HG03025 (cell line): ENCODE measurements at regions not wholly inside any gene's neighbourhood (a gene's known extent, or its start where the extent isn't known, plus 50 kb on each side); places are given as distances from the start of the nearest gene placed in this dataset.
"Not testable (repeated sequence)": the region's sequence is repeated elsewhere in the genome, so short reads cannot be mapped to it uniquely, and the experiment has no call there.

Source experiments
- ATAC-seq: cut with Tn5 transposase; IDR thresholded peaks from one replicate; pipeline ENCODE4 v1.9.1; 2021; ENCODE audit warnings: mild to moderate bottlenecking, moderate library complexity; ENCODE audit not compliant: unreplicated experiment, low FRiP score

DNA sequence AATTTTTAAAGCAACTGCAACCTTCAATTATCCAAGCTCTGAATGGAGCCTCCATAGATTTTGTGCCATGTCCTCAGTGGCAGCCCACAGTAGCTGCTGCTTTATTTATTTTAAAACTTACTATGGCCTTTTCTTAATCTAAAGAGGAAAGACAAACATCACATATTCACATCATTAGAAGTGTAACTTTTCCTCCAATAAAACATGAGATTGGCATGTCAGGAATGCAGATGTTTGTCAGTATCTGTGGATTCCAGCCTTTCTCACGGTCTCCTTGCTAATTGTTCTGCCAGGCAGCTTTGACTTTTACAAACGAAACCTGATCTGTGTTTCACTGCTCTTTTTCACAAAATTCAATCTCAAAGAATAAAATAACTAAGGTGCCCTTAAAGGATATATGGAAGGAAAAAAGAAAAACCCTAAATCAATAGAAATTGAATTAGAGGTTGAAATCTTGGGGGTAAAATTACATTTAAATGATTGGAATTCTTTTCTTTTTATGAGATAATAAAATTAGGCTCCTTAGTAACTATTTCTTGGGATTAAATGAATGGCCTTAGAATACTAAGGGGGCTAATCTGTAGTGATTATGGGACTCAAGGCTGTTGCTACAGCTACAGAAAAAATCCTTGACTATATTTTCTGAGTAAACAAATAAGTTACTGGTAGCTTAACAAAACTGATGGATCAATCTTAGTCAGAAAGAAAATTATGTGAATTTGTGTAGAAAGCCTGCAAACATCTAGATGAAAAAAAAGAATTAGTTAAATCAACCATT lies 151.3 kb downstream of the RTL9 start:
- no peak for ATAC-seq

DNA sequence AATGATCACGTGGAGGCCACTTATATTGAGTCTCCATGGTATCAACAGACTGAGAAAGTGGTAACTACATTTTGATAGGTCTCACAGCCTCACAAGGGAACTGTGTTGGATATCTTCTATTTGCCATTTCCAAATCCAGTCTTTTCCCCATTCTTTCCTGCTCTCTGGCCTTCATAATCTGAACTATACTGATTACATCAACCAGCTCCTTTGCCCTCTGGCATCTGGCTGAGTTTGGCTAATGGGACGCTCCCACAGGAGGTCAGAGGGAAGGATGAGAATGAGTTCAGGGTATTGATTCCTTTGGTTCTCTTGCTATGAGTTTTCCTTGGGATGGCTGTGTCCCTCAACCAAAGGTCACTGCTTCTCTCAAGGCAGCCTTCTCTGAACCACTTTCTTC lies 152.6 kb downstream of the RTL9 start:
- ATAC-seq = no peak

DNA sequence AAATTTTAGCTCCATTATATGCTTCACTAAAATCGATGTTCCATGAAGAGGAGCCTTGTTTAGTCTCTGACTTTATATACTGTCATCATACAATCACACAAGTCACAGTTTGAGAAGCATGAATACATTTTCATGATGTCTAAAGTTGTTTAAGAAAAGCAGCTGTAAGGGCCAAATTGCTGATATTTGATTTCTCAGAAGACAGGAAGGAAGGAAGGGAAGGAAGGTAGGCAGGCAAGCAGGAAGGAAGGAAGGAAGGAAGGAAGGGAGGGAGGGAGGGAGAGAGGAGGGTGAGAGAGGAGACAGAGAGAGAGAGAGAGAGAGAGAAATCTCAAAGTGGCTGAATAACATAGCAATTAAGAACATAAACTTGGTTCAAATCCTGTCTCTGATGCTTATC lies 153.7 kb downstream of the RTL9 start:
- ATAC-seq = no peak

DNA sequence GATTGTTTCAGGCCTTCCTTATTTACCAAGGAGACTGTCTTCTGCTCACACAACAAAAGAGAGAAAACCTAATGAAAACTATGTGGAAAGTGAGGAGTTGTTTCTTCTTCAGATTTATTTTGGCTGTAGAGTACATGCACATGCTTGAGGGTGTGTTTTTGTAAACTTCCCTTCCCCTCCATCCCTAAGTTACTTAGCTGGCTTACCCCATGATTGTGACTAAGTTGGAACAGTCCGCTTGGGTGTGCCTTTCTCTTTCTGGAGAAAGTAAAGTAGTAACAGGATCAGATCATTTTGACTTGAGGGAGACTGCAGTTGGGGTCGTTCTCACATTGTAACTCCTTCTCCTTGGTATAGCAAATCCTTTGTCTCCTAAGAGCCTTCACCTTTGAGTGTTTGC lies 155.9 kb downstream of the RTL9 start:
- ATAC-seq = no peak

DNA sequence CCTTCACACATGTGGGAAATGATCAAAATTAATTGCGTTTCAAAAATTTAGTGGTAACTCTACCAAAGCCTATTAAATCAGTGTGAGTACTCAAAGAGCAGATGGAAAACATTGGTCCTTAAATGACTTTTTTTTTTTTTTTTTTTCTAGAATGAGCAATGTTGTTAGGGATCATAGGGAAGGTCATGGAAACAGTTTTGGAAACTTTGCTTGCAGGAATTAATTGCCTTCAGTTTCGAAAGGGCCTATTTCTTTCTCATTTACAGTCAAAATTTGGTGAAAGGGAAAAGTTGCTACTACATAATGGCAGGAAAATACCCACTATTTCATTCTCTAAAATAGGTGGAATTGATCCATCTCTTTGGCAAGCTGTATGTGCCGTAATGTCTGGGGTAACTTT lies 160.9 kb downstream of the RTL9 start:
- no peak for ATAC-seq

DNA sequence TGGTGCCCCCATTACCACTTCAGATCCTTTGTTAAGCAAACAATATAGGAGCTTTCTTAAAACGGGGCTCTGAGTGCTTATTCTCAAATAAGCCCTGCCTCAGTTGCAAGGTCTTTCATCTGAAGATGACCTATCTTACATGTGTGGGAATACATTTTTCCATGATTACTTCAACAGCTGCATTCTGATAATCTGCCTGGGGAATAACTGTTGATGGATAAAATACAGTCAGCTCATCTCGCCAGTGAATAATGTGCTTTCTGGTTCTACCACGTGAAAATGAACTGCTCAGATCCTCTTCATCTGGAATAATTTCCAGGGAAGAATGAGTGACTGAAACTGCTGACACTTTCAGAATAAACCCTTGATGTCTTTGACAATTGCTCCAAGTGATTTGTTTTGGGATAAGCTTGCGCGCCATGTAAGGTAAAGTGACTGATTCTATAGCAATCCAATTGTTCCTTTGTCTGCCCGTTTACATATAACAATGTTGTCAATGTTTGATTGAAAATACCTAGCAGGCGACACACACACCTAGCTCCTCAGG lies 161.3 kb downstream of the RTL9 start:
- no peak for ATAC-seq

DNA sequence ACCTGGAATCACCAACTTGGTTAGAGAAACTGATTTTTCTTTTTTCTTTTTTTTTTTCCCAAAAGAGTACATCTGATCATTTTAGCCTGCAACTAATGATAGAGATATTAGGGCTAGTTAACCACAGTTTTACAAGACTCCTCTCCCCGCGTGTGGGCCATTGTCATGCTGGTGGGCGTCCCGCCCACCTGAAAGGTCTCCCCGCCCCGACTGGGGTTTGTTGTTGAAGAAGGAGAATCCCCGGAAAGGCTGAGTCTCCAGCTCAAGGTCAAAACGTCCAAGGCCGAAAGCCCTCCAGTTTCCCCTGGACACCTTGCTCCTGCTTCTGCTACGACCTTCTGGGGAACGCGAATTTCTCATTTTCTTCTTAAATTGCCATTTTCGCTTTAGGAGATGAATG lies 162.0 kb downstream of the RTL9 start:
- not testable (repeated sequence) for ATAC-seq

DNA sequence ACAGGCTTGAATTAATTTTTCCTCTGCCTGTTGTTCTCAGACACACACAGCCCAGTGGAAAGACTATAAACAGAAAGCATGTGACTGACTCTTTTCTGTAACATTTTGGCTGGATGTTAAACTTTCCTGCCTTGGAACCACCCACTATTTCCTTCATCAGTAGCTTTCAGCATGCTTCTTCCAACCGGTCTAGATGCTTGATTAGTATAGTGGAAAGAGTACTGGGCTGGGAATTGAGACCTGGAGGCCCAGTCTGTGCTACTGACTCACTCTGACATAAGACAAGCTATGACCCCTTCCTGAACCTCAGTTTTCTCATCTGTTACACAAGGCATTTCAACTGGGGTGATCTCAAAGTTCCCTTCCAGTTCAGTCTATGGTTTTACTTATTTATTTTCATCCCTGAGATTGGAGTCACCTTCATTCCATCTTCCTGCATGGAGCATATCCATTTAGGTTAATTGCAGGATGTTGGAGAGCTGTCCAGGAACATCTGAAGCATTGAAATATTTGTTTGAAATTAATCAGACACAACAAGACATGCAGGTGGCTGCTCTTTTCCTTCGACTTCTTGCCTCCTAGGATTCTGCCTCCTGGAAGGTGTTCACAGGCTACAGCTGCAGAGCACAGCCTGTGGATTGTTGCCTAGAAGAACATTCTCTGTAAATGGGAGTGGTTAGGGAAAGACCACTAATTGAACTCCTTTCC lies 173.4 kb downstream of the RTL9 start:
- ATAC-seq = no peak

DNA sequence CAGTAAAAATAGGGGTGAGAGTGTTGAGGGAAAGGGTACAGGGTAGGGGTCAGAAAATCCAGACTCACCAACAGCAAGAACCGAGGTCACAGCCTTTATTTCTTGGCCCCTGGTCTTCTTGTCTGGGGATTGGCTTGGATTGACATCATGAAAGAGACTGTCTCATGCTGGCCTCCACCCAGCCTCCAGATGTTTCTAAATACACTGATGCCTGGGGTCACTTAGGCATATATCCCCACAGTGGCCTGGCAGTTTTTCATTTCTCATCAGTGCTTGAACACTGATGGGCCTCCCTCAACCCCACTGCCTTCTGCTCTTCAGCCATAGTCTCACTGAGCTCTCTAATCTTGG lies 173.9 kb downstream of the RTL9 start:
- ATAC-seq = no peak

DNA sequence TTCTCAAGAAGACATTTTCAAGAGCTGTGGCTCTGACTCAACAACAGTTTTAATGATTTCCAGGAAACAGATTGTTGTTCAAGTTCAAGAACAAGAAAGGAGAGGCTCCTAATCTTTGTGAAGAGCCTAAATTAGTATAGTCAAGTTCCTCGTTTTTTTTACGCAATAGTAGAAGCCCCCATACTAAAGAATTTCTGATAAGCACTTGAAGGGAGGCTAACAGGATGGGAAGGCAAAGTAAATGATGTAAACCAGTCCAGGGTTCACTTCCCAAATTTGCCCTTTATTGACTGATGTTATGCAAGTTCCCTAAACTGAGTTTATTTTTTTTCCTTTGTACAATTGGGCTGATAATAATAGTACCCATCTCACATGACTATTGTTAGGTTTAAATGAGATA lies 178.2 kb downstream of the RTL9 start:
- no peak for ATAC-seq

DNA sequence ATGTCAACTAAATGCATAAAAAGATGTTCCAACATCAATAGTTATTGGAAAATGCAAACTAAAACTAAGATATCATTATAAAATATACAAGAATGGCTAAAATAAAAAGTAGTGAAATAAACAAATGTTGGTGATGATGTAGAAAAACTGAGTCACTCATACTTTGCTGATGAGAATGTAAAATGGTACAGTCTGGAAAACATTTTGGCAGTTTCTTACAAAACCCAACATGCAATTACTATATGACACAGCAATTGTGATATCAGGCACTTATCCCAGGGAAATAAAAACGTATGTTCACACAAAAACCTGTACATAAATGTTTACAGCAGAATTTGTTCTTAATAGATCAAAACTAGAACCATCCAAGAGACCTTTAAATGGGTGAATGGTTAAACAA lies 182.6 kb downstream of the RTL9 start:
- ATAC-seq = no peak

DNA sequence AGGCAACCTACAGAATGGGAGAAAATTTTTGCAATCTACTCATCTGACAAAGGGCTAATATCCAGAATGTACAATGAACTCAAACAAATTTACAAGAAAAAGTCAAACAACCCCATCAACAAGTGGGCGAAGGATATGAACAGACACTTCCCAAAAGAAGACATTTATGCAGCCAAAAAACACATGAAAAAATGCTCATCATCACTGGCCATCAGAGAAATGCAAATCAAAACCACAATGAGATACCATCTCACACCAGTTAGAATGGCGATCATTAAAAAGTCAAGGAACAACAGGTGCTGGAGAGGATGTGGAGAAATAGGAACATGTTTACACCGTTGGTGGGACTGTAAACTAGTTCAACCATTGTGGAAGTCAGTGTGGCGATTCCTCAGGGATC lies 192.2 kb downstream of the RTL9 start:
- ATAC-seq = not testable (repeated sequence)

DNA sequence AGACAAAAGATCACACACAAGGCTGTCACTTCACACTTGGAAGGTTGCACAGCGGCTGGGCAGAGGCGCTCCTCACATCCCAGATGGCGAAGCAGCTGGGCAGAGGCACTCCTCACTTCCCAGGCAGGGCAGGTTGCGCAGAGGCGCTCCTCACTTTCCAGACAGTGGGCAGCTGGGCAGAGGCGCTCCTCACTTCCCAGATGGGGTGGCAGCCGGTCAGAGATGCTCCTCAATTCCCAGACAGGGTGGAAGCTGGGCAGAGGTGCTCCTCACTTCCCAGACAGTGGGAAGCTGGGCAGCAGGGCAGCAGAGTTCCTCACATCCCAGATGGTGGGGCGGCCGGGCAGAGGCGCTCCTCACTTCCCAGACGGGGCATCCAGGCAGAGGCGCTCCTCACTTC lies 199.2 kb downstream of the RTL9 start:
- no peak for ATAC-seq

DNA sequence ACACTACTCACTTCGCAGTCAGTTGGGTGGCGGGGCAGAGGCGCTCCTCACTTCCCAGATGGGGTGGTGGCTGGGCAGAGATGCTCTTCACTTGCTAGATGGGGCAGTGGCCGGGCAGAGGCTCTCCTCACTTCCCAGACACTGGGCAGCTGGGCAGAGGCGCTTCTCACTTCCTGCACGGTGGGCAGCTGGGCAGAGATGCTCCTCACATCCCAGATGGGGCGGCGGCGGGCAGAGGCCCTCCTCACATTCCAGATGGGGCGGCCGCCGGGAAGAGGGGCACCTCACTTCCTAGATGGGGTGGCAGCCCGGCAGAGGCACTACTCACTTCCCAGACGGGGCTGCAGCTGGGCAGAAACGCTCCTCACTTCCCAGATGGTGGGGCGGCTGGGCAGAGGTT lies 199.8 kb downstream of the RTL9 start:
- ATAC-seq = no peak

DNA sequence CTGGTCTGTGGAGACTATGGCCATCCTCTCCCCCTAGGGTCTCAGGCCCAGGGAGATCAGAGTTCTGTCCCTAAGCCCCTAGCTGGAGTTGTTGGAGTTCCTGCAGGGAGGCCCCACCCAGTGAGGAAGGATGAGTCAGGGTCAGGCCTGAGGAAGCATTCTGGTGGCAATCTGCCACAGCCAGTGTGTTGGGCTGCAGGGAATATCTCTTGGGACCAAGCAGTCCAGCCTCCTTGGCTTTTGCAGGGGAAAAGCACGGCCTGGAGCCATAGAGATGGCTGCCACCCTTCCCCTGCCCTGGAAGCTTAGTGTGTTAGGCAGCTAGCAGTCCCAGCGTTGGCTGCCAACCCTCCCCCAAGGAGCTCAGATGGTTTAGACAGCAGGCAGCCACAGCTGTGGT lies 202.4 kb downstream of the RTL9 start:
- ATAC-seq = no peak

DNA sequence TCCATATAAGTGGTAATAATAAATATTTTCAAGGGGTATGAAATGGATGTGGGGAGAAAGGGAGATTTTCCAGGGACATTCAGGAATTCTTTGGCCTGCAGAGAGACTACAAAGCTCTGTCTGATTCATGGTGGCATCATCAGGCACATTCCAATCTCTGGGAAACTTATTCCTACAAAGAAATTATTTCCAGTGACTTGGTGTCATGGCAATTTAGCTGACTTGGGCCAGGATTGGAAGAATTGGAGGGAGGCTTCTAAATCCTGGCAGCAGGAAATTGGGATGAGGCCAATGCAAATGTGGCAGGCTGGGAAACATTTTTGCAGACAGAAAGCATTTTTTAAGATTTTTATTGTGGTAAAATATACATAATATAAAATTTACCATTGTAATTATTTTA lies 204.6 kb downstream of the RTL9 start:
- ATAC-seq = no peak

DNA sequence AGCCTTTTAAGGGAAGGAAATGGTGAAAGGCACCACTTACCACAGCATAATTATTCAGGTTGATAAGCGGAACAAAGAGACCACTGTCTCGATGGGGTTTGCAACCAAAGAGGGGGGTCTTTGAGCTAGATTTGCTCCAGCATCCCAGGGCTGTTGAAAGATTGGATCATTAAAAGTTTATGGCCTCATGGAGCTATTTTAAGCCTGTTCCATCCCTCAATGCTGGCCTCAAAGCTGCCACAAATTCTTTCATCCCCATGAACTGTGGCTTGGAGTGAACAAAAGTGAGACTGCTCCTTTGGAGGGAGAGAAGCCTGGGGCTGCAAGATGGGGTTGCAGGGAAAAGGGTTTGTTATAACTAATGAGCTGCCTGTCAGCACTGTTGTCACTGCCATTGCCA lies 209.8 kb downstream of the RTL9 start:
- no peak for ATAC-seq

DNA sequence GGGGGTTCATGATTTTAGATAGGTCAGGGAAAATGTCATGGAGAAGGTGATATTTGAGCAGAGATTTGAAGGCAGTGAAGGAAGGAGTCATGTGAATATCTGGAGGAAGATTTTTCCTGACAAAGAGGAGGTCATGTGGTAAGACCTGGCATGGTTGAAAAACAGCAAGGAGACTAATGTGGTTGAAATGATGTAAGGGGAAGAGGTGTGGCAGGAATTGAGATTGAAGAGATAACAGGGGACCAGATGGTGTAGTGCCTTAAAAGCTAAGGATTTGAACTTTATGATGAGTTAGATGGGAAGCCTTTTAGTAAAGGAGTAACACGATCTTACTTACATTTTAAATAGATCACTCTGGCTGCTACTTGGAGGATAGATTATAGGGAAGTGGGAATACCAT lies 210.9 kb downstream of the RTL9 start:
- ATAC-seq = no peak

DNA sequence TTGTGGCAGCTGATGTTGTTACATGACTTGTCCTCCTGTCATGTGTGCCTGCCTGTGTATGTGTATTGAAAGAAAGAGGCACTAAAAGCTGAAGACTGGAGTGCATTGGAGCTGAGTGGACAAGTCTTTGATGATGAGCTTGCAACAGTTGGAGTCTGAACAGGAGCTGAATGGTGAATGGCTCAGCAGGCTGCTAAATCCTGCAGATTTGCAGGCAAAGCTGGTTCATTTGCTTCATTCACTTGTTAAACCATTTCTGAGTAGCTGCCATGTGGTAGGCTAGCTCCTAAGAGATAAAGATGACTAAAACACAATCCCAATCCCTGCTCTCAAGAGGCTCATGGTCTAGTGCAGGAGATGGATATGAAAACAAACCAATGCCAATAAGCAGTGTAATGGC lies 217.3 kb downstream of the CHRDL1 start:
- no peak for ATAC-seq

DNA sequence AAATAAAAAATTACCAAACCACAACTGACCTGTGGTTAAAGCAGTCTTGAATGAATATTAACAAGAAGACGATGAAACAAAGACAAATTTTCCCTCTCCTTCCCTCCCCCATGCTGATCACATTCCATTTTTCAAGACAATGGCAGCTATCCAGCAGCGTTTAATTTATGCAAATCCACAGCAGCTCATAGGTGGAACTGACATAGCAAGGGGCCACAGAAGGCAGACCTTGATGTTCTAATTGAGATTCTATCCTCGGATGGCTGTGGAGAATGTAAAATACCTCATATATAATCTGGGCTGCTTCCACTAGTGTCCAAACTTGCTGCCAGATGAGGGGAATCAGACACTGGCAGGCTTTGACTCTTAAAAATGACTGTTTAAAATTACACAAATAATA lies 211.5 kb downstream of the CHRDL1 start:
- ATAC-seq = no peak

DNA sequence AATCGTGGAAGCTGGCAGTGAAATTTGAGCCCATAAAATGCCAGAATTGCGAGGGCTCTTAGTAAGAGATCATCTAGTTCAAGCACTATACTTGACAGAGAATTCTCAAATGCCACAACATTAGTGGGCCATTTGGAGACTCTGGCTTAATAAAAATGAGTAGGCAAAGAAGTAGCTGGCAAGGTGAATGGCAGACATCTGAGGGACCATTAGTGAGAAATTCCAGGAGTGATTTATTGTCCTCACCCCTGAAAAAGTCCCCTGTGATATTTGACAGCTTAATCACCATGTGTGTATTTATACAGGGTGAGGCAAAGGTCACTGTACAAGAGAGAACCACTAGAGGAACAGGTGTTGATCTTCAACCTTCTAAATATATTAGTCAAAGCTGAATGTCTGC lies 207.5 kb downstream of the CHRDL1 start:
- ATAC-seq = no peak

DNA sequence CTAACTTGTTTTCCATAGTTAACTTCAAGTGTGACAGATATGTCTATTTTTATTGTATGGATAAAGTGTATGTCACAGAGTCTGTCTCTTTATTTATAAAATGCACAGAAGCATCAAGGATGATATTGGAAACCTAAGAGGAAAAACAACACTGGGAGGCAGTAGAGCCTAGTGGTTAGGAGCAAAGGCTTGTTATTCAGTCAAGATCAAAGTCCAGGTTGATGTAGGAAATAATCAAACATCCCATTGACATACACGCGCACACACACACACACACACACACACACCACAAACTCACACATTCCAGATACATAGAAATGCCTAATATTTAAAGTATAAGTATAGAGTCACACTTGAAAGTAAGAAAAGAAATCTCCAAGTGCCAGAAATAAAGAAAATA lies 206.8 kb downstream of the CHRDL1 start:
- no peak for ATAC-seq
